ENCODE measurements at regions not wholly inside any gene's neighbourhood (a gene's known extent, or its start where the extent isn't known, plus 50 kb on each side); places are given as distances from the start of the nearest gene placed in this dataset.
"Not testable (repeated sequence)": the region's sequence is repeated elsewhere in the genome, so short reads cannot be mapped to it uniquely, and the experiment has no call there.

DNA sequence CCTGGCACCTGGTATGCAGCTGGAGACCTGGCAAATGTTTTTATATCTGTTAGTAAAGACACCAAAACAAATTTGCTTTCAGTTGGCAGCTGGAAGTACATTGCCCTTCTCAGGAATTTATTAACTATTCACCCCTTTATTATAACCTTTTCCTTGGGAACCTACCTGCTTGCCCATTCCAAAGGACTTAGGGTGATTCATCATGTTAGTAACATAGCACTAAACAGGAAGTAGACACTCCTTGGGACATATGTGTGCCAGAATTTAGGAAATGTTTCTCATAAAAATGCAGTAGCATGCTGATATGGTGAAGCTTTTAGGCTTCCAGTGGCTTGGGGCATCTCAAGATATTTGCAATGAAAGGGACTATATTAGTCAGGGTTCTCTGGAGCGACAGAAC, 184.2 kb downstream of the DMAC1 start:
- no peak for DNase-seq

DNA sequence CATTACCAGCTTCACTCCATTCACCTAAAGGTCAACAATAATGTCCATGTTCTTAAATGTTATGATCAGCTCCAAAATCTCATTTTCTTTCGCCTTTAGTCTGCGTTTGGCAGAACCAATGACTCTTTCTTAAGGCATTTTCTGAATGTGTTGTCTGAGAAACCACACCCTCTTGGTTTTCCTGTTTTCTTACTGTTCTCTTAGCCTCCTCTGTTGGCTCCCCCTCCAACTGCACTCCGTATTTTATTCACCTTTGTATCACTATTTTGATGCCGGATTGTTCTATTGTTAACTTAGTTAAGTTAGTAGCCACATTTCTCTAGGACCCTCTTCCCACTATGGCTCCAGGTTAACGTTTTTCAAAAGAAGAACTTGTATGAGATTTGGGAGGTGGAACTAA, 185.6 kb downstream of the DMAC1 start:
- no peak for DNase-seq

DNA sequence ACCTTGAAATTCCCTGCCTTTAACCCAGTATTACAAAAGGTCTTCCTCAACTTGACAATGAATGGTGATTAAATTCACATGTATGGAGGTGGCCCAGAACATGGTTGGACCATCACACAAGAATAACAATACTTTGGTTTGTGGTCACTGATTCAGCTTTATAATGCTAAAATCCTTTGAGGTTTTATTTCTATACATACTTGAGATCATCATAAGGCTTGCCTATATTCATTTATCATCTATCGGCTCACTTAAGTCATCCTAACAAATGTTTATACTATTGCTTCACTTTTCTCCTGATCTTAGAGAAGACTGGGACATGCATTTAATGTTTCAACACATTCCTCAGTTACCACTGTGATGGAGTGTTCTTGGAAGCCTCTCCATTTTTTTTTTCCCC, 191.3 kb downstream of the DMAC1 start:
- no peak for DNase-seq

DNA sequence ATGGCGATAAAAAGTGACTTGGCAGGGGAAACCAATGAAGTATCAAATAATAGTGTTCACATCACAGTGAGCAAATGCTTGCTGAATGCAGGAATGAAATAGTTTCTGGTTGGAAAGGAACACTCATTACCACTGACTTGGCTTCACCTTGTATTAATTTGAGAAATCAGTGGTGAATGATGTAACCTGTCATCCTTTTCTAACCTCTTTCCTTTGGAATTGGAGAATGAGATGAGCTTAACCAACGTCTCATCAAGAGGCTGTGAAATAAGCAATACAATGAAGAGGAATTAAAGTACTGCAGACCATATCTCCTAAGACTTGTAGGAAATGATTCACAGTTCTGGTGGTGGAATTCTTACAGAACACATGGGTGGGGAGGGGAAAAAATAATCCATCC, 192.2 kb downstream of the DMAC1 start:
- no peak for DNase-seq

DNA sequence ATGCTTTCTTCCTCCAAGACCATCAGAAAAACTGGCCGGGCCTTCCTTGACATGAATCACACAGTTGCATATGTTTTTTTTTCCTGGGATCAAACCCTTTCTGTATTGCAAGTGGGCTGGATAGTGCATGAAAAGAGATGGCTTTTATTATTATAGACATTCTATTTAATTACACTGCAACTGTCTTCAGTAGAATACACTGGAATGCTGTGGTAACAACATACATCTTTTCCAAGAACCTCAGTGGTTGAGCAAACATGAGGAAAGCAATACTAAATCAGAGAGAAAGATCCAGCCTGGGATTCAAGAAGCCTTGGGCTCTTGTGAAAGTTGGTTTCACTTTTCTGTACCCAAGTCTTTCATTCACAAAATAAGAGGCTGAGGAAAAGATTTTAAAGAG, 193.0 kb downstream of the DMAC1 start:
- DNase-seq = no peak

DNA sequence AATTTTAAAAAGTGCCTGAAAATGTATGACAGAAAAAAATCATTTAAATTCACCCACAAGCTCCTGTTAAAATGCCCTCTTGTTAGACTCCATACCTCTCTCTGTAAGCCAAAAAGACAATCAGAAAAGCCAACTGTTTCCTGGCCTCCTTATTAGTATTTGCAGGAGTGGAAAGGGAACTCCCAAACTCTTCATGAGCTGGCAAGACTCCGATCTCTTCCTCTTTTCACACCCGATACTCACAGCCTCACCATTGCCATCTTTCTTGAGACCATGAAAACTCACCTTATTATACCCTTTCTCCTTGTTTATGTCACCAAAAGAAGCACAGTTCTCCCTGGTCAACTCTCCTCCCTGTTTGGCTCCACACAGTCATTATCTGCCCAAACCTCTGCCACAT, 197.8 kb downstream of the DMAC1 start:
- DNase-seq = no peak

DNA sequence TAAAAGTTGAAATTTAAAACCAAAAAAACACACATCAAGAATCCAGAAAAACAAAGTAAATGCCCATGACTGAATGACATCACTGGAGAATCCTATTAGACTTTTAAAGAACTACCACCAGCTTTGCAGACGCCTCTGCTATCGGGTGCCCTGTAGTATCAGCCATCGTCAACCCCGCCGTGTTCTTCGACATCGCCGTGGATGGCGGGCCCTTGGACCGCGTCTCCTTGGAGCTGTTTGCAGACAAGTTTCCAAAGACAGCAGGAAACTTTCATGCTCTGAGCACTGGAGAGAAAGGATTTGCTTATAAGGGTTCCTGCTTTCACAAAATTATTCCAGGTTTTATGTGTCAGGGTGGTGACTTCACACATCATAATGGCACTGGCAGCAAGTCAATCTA, 201.9 kb downstream of the DMAC1 start:
- no peak for DNase-seq

DNA sequence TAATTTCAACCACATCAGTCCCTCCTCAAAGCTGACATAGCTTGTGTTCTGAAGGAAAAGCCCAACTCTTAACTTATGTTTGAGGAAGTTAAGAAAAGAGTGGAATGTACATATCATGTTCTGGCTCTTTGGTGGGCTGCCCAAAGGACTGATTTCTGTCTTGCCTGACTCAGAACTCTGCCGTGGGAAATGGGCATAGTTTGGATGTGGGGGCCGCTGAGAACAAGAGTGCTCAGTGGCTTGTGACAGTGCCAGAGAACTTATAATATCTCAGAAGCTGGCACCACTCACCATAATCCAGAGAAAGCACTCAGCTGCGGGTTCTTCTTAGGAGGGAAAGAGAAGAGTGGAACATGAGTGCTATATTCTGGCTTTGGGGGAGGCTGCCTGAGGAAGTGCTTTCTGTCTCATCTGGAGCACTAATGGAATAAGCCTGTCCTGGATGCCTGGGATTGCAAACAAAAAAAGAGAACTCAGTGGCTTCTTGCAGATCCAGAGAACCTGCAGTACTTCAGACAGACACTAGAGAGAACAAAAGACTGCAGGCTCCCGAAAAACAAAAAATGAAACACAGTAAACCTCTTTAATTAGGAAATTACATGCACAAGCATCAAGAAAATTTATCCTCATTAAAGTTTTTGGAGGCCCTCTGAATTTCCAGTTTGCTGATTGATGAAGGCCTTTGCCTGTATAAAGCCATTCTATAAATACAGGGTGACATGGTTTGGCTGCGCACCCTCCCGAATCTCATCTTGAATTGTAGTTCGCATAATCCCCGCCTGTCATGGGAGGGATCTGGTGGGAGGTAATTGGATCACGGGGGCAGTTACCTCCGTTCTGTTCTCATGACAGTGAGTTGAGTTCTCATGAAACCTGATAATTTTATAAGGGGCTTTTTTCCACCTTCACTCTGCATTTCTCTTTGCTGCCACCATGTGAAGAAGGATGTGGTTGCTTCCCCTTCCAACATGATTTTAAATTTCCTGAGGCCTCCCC, 207.0 kb downstream of the DMAC1 start:
- DNase-seq = no peak

DNA sequence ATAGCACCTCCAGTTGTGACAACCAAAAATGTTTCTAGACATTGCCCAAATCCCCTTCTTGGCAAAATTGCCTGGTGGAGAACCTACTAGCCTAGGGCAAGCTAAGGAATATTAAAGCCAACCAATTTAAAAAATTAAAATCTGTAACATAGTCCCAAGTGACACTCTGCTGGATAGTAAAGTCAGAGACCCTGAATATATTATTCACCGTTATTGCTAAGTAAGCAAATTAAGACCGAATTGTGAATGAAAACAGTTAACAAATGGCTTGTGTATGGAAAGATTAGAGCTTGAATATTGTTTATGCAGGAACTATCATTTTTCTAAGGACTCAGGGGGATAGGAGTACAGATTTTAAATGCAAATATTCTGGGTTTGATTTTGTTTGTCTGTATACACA, 208.1 kb downstream of the DMAC1 start:
- DNase-seq = no peak

DNA sequence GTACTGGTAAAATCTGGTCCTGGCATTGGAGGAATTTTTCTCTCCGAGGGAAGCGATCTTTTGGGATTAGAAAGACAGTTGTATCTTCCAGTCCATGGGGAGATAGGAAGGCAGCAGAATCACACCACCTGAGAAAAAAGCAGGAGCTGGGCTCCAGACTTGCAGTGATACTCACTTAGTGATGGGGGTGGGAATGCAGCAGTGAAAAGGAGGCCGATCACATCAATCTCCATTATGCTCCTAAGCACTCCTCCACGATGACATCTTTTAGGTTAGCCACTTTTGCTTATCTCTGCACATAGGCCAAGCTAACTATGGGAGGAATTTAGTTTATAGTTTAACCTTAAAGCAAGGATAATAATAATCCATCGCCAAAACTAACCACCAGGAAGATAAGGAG, 219.0 kb downstream of the DMAC1 start:
- DNase-seq = no peak

DNA sequence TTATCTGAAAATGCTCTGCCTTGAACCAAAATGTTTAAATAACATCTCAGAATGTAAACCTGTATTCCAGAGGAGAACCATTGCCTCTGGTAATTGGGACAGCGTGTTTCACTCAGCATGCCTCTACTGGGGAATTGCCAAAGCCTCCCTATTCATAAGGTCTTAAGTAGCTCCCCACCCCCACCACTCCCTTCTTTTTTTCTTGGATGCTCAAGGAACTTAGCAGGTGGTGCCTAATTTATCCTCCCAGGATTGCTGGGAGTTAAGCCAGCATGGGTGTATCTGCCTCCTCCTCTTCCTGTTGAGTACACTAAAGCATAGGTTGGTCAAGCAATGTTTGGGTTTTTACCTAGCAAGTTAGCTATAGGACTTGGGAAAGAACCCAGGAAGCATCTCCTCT, 220.2 kb downstream of the DMAC1 start:
- no peak for DNase-seq

DNA sequence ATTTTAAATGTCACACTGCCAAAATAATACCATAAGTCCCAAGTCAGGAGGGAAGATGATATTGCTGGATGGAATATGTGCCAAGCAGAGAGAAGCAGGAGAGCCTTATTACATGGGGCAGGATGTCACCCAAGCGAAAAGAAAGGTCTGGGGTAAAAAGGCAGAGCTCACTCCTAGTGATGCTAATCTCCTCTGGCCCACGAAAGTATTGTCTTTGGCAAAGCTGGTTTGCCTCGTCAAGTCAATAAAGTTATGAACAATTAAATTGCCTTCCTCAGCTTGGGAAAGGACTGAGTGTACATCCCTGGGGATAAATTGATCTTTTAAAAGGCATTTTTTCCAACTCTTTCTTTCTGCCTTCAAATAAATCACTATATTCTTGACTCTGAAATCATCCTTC, 220.6 kb downstream of the DMAC1 start:
- no peak for DNase-seq

DNA sequence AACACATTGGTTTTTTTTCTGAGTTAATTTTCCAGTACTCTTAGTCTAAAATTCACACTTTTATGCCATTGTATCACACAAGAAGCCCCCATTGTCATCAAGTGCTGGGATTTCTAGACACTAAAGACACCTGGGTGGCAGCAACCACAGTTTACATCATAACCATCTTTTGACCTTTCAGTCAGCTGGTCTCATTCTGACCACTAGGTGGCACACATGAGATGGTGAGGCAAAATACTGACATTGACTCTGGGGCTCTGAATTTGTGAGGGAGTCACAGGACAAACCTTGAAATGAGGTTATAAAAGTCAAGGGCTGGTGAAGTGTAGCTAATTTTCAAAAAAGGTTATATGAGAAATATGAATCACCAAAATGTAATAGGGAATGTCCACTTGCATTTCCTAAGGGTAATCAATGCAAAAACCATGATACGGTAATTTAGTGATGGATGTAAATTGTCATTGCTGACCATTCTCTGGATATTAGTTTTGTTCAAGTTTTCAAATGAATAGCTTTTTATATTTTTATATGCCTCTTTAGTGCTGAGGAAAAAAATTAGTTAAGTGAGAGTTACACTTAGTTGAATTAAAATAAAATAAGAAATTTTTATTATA, 229.4 kb downstream of the DMAC1 start:
- peak; percentile 28 for DNase-seq

DNA sequence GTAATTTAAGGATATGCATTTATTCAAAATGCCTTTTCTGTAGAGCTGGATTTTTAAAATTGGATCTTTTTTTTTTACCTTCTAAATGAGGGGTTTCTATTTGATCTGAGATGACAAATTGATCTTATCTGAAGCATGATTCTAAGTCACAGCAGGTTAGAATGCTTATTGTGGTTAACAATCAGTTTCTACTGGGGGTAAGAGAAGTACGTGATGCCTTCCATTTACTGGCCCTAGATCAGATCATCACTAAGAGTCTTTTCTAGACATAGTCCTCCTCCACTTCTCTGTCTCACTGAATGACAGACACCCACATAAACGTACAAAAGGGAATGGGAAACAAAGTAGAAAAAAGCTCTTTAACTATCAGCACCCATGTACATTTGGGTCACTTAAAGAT, 231.9 kb downstream of the DMAC1 start:
- no peak for DNase-seq

DNA sequence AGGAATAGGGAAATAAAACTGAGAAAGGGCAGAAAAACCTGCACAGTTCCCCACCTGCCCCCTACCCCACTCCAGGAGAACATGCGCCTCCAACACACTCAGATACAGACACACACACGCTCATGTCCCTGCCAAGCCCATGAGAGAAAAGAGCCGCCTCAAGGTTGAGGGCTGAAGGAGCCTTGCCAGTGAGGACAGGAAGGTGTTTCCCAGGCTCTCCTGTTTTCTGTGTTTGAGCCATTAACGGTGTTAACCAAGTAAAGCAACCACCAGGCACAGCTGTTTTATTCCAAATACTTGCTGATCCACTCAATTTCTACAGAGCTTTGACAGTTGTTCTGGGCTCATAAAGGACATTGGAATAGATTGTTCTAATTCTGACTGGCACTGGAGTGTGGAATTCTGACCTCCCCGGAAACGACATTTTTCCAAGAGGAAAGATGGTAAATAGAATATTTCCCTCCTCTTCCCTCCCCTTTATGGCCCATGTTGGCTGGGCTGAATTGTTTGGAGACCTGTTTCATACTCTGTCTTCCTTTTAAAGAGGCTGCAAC, 238.0 kb downstream of the DMAC1 start:
- DNase-seq = no peak

DNA sequence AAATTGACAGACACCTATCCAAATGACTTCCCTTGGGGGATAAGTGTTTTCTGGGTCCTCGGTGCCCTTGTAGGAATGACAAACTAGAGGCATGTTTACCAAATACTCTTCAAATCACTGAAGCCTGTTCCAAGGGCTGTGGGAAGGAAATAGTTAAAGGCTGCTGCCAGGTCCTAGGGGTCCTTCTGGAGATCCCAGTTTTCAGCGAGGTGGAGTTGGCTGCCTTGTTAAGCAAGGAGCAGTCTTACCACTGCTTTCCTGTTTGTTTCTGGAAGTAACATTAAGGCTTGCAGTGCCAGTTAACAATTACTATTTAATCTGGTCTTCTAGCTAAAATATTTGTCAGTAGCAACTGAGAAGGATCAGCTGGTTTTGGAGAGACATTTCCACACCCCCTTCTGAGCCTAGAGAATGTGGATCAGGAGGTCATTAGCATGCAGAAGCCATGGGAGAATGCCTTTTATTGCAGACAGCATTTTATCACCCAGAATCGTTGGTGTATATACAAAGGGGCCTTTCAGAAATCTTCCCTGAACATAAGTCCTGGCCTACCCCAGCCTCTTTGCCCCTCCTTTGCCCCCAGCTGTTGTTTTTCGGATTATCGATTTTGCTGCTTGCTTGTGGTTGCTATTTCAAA, 238.8 kb downstream of the DMAC1 start:
- no peak for DNase-seq

DNA sequence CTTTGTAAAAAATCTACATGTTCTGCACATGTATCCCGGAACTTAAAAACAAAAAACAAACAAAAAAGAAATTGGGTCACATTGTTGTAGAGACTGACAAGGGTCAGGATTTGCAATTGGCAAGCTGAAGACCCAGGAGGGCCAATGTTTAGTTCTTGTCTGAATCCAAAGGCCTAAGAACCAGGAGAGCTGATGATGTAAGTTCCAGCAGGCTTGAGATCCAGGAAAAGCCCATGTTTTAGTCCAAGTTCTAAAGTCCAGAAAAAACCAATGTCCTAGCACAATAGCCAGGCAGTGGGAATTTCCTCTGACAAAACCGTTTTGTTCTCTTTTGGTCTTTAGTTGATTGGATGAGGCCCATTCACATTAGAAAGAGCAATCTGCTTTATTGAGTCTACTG, 244.9 kb downstream of the DMAC1 start:
- no peak for DNase-seq

DNA sequence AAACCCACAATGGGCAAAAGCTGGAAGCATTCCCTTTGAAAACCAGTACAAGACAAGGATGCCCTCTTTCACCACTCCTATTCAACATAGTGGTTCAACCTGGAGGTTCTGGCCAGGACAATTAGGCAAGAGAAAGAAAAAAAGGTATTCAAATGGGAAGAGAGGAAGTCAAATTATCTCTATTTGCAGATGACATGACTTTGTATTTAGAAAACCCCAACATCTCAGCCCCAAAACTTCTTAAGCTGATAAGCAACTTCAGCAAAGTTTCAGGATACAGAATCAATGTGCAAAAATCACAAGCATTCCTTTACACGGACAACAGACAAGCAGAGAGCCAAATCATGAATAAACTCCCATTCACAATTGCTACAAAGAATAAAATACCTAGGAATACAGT, 246.9 kb downstream of the DMAC1 start:
- not testable (repeated sequence) for DNase-seq

DNA sequence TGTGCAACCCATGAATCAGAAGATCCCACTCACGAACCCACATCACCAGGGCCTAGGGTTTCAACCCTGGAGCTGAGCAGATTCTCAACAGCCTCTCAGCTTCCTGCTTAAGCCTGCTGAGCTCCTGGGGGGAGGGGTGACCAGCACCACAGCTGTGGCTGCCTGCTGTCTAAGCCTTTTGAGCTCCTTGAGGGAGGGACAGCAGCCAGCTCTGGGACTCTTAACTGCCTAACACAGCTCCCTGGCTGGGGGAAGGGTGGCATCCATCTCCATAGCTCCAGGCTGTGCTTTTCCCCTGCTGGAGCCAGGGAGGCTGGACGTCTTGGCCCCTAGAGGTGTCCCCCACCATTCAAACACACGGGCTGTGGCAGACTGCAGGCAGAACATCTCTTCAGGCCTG, 250.3 kb downstream of the DMAC1 start:
- DNase-seq = no peak

DNA sequence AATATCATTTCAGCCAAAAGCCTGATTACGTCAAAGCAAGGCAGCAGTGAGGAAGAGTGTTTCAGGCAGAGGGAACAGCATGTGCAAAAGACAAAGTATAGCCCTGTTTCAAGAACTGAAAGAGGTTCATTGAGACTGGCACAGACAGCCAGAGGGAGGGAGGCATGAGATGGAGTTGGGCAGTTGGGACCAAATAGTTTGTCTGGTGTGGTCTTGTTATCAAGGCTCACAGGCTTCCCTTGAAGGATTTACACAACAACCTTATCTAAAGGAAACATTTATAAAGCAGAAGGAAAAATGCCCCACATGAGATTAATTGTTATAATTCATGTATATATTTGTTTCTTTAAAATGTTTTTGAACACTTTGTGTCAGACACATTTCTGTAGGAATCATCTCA, 253.3 kb downstream of the DMAC1 start:
- no peak for DNase-seq

DNA sequence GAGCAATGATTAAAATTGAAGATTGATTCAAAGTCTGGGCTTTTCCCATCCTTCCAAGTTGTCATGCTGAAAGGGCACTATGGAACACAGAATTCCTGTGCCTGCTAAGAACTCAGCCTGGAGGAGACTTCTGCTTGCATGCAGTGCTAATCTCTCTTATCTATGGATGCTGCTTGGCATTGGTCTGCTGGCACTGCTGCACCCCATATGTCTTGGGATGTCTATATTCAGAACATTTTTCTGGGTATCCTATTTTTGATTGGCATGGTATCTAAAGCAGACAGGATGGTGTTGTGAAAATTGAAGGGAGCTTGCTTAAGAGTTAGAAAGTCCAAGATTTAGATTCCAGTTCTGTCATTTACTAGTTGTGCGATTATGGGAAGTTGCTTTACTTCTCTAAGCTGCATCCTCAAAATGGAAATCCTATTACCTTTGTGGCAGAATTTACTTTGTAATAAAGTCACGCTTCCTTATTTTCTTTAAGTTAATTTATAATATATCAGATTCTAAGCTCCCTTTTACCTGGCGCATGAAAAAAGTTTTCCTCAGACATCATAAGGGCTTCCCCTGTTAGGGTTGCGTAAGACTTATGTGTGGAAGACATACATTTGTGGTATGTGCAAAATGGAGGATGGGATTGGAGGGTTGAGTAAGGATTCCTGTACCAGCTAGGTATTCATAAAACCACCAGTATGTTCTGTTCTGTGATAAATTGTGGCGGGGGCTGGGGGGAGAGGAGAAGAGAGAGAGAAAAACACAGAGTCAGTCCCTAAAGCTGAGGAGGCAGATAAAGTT, 254.0 kb downstream of the DMAC1 start:
- DNase-seq = no peak

DNA sequence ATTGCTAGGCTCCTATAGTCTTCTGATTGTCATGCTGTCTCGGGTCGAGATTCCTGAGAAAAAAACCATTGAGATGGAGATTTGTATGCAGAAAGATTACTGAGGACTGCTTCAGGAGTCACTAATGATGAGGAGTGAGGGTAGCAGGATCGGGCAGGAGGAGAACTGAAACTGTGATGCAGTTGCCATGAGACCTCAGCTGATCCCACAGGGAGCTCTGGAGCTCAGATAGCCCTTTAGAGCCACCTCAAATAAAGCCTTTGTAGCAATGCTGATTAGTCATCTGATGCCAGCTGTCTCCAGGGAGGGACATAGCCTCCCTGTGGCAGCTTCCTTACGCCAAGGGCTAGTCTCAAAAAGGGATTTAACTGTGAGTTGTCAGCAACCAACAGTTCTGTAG, 256.9 kb downstream of the DMAC1 start:
- no peak for DNase-seq

DNA sequence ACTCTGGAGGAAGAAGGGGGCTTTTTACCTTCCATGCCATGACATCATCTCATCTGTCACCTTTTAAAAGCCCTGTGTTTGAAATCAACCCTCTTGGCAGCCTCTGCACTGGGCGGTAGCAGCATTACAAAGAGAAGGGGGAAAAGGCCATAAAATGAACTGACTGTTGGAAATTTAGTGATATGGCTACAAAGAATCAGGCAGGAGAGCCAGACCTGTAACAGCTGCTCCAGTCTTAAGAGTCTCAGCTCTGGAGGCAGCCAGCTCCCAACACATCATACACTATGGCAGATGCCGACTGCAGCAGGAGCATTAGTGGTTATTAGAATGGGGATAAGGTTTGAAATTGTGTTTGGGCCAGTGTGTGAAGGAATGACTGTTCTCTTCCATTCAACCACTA, 257.5 kb downstream of the DMAC1 start:
- no peak for DNase-seq

Measured in MV-4-11 (cell line).